ENCODE measurements at regions not wholly inside any gene's neighbourhood (a gene's known extent, or its start where the extent isn't known, plus 50 kb on each side); places are given as distances from the start of the nearest gene placed in this dataset.

DNA sequence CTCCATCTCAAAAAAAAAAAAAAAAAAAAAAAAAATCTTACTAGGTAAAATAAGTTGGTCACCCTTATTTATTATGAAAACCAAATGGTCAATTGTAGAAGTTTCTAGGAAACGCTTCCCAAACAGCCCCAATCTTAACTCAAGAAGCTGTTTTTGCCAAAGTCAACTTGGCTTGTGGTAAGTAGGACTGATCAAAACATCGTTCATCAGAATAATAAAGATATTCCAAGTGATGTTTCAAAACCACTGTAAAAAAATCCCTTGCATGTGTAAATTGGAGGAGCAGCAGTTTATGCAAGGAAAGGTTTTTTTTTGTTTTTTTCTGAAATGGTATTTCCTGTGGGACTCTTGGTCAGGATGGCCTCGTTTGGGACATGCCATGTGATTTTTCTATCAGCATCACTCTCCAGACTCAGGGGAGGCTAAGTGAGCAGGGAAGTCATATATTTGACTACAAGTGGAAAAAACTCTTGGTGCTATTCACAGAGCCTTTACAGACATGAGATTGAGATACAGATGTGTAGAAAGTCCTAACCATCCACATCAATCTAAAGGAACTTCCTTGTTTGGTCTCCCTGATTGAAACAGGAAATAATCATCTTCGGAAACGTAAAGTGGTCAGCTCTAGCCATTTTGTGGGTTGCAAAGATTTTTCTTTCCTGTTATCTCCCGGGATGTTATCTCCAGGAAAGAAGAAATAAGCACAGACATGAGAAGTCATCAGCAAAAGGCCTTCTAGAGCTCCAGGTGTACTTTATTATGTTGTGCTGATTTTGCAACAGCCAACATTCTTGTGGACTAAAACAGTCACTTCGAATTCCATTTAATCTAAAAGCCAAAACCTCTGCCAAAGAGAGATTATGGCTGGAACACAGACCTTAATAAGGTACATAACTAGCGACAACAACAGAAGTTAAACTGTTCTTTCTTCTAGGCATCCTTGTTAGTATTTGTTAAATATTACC lies 177.8 kb downstream of the EDN1 start:
- Histone ChIP-seq H2BK15ac (ENCODE audit: low read length) (no peak overlapping the region), H2AK5ac (ENCODE audit: low read depth, low read length) (no peak overlapping the region), H3K27me3 (replicated peaks in 1 of 4; ENCODE audit: control insufficient read depth in 3 of 4, extremely low read depth in 1 of 4, insufficient read depth in 3 of 4, low read length in 3 of 4) (no peaks in the 10 kb centered on the region), H4K91ac (replicated peaks; ENCODE audit: insufficient read length, low read length) (no peak overlapping the region), H3K23ac (ENCODE audit: insufficient read length) (no peak overlapping the region), H2BK20ac (ENCODE audit: low read length) (no peak overlapping the region), H3K14ac (ENCODE audit: insufficient read length) (no peak overlapping the region), H4K20me1 (replicated peaks in 1 of 2; ENCODE audit: control insufficient read depth in 1 of 2, insufficient read depth in 2 of 2, low read length in 2 of 2) (no peaks in the 10 kb centered on the region), H2AFZ (ENCODE audit: low read length) (no peak overlapping the region), H4K5ac (ENCODE audit: insufficient read length, low read depth, low read length) (no peak overlapping the region), H3K9me3 (ENCODE audit: insufficient read depth in 2 of 2, low read depth in 1 of 2, low read length in 1 of 2) (no peaks in the 10 kb centered on the region), H2BK12ac (ENCODE audit: low read depth, low read length) (no peak overlapping the region), H3K4me2 (ENCODE audit: insufficient read depth in 1 of 2, low read depth in 2 of 2, low read length in 2 of 2) (no peak overlapping the region), H3K23me2 (ENCODE audit: low read depth, low read length) (no peaks in the 10 kb centered on the region), H3K36me3 (ENCODE audit: control insufficient read depth in 2 of 4, insufficient read depth in 4 of 4, low read length in 3 of 4) (no peaks in the 10 kb centered on the region), H2BK5ac (ENCODE audit: low read depth, low read length) (no peak overlapping the region), H3K27ac (ENCODE audit: low read depth, low read length) (no peak overlapping the region), H3K56ac (replicated peaks; ENCODE audit: insufficient read length, low read depth, low read length) (no peak overlapping the region), H3K79me2 (ENCODE audit: control insufficient read depth in 1 of 2, insufficient read depth in 2 of 2, low read length in 2 of 2) (no peaks in the 10 kb centered on the region), H3K4ac (replicated peaks; ENCODE audit: insufficient read length, low read depth, low read length) (no peak overlapping the region), H3K9ac (replicated peaks in 1 of 4; ENCODE audit: extremely low read depth in 1 of 4, low read depth in 3 of 4, low read length in 3 of 4) (no peak overlapping the region), H4K8ac (ENCODE audit: extremely low read depth, insufficient read depth, low read length) (no peak overlapping the region), H3K18ac (ENCODE audit: extremely low read depth, low read length) (no peak overlapping the region), H3K4me3 (ENCODE audit: extremely low read depth in 1 of 4, insufficient read depth in 2 of 4, low read depth in 3 of 4, low read length in 4 of 4) (no peak overlapping the region), H3K79me1 (ENCODE audit: low read depth, low read length) (no peaks in the 10 kb centered on the region), H3K4me1 (replicated peaks in 1 of 4; ENCODE audit: control insufficient read depth in 3 of 4, insufficient read depth in 4 of 4, low read length in 3 of 4) (peaks cover 0 to 3% (median 2%) of the 10 kb centered on the region in 4 experiments; a peak in 2 of 7 replicates), H2BK120ac (replicated peaks; ENCODE audit: low read depth, low read length) (no peak overlapping the region)
- no peak for FAIRE-seq
- 92% methylated on average over 8 of the region's 8 CpGs; no CpG with 5 or more reads in 1 of the 2 experiments for WGBS, 2 experiments (ENCODE audit: extremely low coverage in 1 of 2, insufficient coverage in 1 of 2, insufficient read length in 1 of 2, insufficient replicate concordance in 2 of 2, low coverage in 1 of 2, low lambda C conversion rate in 2 of 2, missing lambda C conversion rate in 1 of 2)
- ChIA-PET POLR2A (ENCODE audit: partially characterized antibody) (no interaction called here), CTCF (ENCODE audit: partially characterized antibody) (interaction anchor here (0.6 to 1.9 kb wide), 2 partner anchors 14 to 19 kb away, joined by 3 to 6 read pairs; no protein-coding TSS in a partner anchor)
- TF ChIP-seq KDM5A (IDR thresholded peaks at IDR 0.05; ENCODE audit: low read length) (no peak), FOSL1 (IDR thresholded peaks at IDR 0.05; ENCODE audit: insufficient read depth, low read depth, low read length) (no peak), CHD2 (IDR thresholded peaks at IDR 0.05; ENCODE audit: low read length) (no peak), SUZ12 (IDR thresholded peaks at IDR 0.05; ENCODE audit: low read length) (no peak)
- no peak for DNase-seq (ENCODE audit: low read depth in 1 of 2, low spot score in 2 of 2)

All from H1 (cell line).